NCI-H1417 treated with DMSO at 0.1 percent for 48 hours (cell line): ENCODE measurements at regions not wholly inside any gene's neighbourhood (a gene's known extent, or its start where the extent isn't known, plus 50 kb on each side); places are given as distances from the start of the nearest gene placed in this dataset.

ENCODE experiments used
- DNase-seq: peaks from one replicate; lab custom pipeline; 2025; lab: John Stamatoyannopoulos, UW

- no peak for DNase-seq
These were observed 339.7 kb upstream of the NFE2L3 start for GRCh38 chr7:25812086-25812850.

- no peak for DNase-seq
These were observed 338.6 kb upstream of the NFE2L3 start for GRCh38 chr7:25813381-25813780.

- no peak for DNase-seq
These were observed 336.3 kb upstream of the NFE2L3 start for GRCh38 chr7:25815711-25816110.

GRCh38 chr7:25820432-25821040 lies 331.5 kb upstream of the NFE2L3 start:
- no peak for DNase-seq

- DNase-seq, result no peak
These were observed 330.8 kb upstream of the NFE2L3 start for GRCh38 chr7:25821225-25821624.

- no peak for DNase-seq
These were observed 329.2 kb upstream of the NFE2L3 start for GRCh38 chr7:25822823-25823222.

- no peak for DNase-seq
These were observed 328.4 kb upstream of the NFE2L3 start for GRCh38 chr7:25823571-25823970.

GRCh38 chr7:25828468-25828867 lies 323.5 kb upstream of the NFE2L3 start:
- no peak for DNase-seq

- no peak for DNase-seq
These were observed 322.3 kb upstream of the NFE2L3 start for GRCh38 chr7:25829663-25830062.

GRCh38 chr7:25830215-25830614 lies 321.8 kb upstream of the NFE2L3 start:
- DNase-seq, result no peak

GRCh38 chr7:25831062-25831691 lies 320.8 kb upstream of the NFE2L3 start:
- DNase-seq, result no peak

- no peak for DNase-seq
These were observed 320.1 kb upstream of the NFE2L3 start for GRCh38 chr7:25831831-25832411.

- DNase-seq, result no peak
These were observed 319.5 kb upstream of the NFE2L3 start for GRCh38 chr7:25832456-25832855.

- DNase-seq, result no peak
These were observed 319.1 kb upstream of the NFE2L3 start for GRCh38 chr7:25832929-25833328.

- DNase-seq, result no peak
These were observed 317.9 kb upstream of the NFE2L3 start for GRCh38 chr7:25834050-25834449.

- DNase-seq, result no peak
These were observed 316.8 kb upstream of the NFE2L3 start for GRCh38 chr7:25835197-25835596.

- DNase-seq, result no peak
These were observed 312.8 kb upstream of the NFE2L3 start for GRCh38 chr7:25839084-25839769.

- no peak for DNase-seq
These were observed 311.7 kb upstream of the NFE2L3 start for GRCh38 chr7:25840209-25840792.

- DNase-seq, result no peak
These were observed 310.4 kb upstream of the NFE2L3 start for GRCh38 chr7:25841575-25841974.

GRCh38 chr7:25842201-25842733 lies 309.7 kb upstream of the NFE2L3 start:
- DNase-seq, result no peak

- no peak for DNase-seq
These were observed 308.5 kb upstream of the NFE2L3 start for GRCh38 chr7:25843467-25843866.
